HEK293T (cell line): ENCODE measurements at regions not wholly inside any gene's neighbourhood (a gene's known extent, or its start where the extent isn't known, plus 50 kb on each side); places are given as distances from the start of the nearest gene placed in this dataset.

ENCODE experiments used
- CTCF ChIA-PET: fragments of 350-600 bp; formaldehyde crosslinking; extraction: SDS; loops from one replicate; lab custom pipeline; 2021; ENCODE audit warnings: antibody characterized with exemption, inconsistent platforms; lab: Yijun Ruan, JAX
- POLR2A ChIA-PET: fragments of 350-600 bp; formaldehyde crosslinking; extraction: SDS; loops from one replicate; lab custom pipeline; 2020; ENCODE audit warnings: antibody characterized with exemption, inconsistent platforms; lab: Yijun Ruan, JAX
- DNase-seq: peaks from one replicate; pipeline ENCODE4 v3.0.0; 2012; ENCODE audit warnings: mixed read lengths; ENCODE audit errors: extremely low spot score
- ARNT ChIP-seq: fragments of 450-650 bp; IDR thresholded peaks from 2 replicates; pipeline ENCODE4 v1.6.1; 2017; ENCODE audit warnings: mild to moderate bottlenecking
- BHLHE40 ChIP-seq: fragments of 450-650 bp; IDR thresholded peaks from 2 replicates; pipeline ENCODE4 v1.6.1; 2016; ENCODE audit warnings: mild to moderate bottlenecking, moderate library complexity, borderline replicate concordance
- CTBP1 ChIP-seq: fragments of 450-650 bp; IDR thresholded peaks from 2 replicates; pipeline ENCODE4 v1.6.1; 2016; ENCODE audit warnings: borderline replicate concordance
- ELF4 ChIP-seq: fragments of 450-650 bp; IDR thresholded peaks from 2 replicates; pipeline ENCODE4 v1.6.1; 2017; ENCODE audit warnings: antibody characterized with exemption
- FOXA1 ChIP-seq: fragments of 450-650 bp; IDR thresholded peaks from 2 replicates; pipeline ENCODE4 v1.6.1; 2016; ENCODE audit warnings: mild to moderate bottlenecking
- FOXK2 ChIP-seq: fragments of 450-650 bp; IDR thresholded peaks from 2 replicates; pipeline ENCODE4 v1.6.1; 2016; ENCODE audit warnings: mild to moderate bottlenecking
- FOXM1 ChIP-seq: fragments of 450-650 bp; IDR thresholded peaks from 2 replicates; pipeline ENCODE4 v1.6.1; 2017; ENCODE audit warnings: mild to moderate bottlenecking, borderline replicate concordance
- HDGF ChIP-seq: fragments of 450-650 bp; IDR thresholded peaks from 2 replicates; pipeline ENCODE4 v1.6.1; 2017; ENCODE audit warnings: antibody characterized with exemption, borderline replicate concordance
- L3MBTL2 ChIP-seq: fragments of 450-650 bp; conservative IDR thresholded peaks from 2 replicates; pipeline ENCODE4 v1.6.1; 2016; ENCODE audit warnings: mild to moderate bottlenecking
- LEF1 ChIP-seq: fragments of 450-650 bp; IDR thresholded peaks from 2 replicates; pipeline ENCODE4 v1.6.1; 2017; ENCODE audit warnings: mild to moderate bottlenecking, borderline replicate concordance
- NFRKB ChIP-seq: fragments of 450-650 bp; IDR thresholded peaks from 2 replicates; pipeline ENCODE4 v1.6.1; 2016; ENCODE audit warnings: mild to moderate bottlenecking, moderate library complexity
- PKNOX1 ChIP-seq: fragments of 450-650 bp; IDR thresholded peaks from 2 replicates; pipeline ENCODE4 v1.6.1; 2016
- SP1 ChIP-seq: fragments of 450-650 bp; IDR thresholded peaks from 2 replicates; pipeline ENCODE4 v1.6.1; 2017
- SUZ12 ChIP-seq: fragments of 450-650 bp; IDR thresholded peaks from 2 replicates; pipeline ENCODE4 v1.6.1; 2016; ENCODE audit warnings: mild to moderate bottlenecking
- TARDBP ChIP-seq: fragments of 450-650 bp; IDR thresholded peaks from 2 replicates; pipeline ENCODE4 v1.6.1; 2016
- ZNF384 ChIP-seq: fragments of 450-650 bp; IDR thresholded peaks from 2 replicates; pipeline ENCODE4 v1.6.1; 2016

GRCh38 chr2:52347292-52347691, 1315.4 kb upstream of the NRXN1 start:
- DNase-seq: no peak
- CTCF ChIA-PET: no interaction called here
- POLR2A ChIA-PET: no interaction called here
- TF ChIP-seq HDGF: no peak
- no peak for TF ChIP-seq FOXM1
- no peak for TF ChIP-seq L3MBTL2
- no peak for TF ChIP-seq LEF1
- no peak for TF ChIP-seq TARDBP
- no peak for TF ChIP-seq PKNOX1
- no peak for TF ChIP-seq CTBP1

GRCh38 chr2:52345676-52346075, 1313.7 kb upstream of the NRXN1 start:
- DNase-seq: no peak
- TF ChIP-seq PKNOX1 (no peak), HDGF (no peak), FOXM1 (no peak), SUZ12 (no peak), NFRKB (no peak), BHLHE40 (no peak), LEF1 (no peak), CTBP1 (no peak), ZNF384 (no peak), FOXK2 (no peak), SP1 (no peak), ELF4 (no peak), L3MBTL2 (no peak), TARDBP (no peak), ARNT (no peak), FOXA1 (no peak)
- ChIA-PET CTCF (no interaction called here), POLR2A (no interaction called here)

DNA sequence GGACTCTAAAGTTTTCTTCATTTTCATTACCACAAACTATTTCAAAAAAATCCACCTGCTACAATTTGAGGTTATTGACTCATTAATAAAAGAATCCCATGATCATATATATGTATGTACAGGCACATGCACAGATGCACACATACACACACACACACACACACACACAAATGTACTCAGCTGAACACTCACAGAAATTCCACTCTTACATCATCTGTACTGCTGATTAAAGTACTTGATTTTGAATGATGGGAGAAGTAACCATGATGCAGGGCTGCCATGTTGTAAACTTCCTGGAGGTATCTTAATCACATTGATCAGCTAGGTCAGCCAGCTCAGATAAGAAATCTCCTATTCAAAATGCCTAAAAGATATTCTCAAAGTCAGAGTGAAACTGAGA, 1313.2 kb upstream of the NRXN1 start:
- CTCF ChIA-PET: no interaction called here
- POLR2A ChIA-PET: no interaction called here
- no peak for DNase-seq
- no peak for TF ChIP-seq NFRKB

DNA sequence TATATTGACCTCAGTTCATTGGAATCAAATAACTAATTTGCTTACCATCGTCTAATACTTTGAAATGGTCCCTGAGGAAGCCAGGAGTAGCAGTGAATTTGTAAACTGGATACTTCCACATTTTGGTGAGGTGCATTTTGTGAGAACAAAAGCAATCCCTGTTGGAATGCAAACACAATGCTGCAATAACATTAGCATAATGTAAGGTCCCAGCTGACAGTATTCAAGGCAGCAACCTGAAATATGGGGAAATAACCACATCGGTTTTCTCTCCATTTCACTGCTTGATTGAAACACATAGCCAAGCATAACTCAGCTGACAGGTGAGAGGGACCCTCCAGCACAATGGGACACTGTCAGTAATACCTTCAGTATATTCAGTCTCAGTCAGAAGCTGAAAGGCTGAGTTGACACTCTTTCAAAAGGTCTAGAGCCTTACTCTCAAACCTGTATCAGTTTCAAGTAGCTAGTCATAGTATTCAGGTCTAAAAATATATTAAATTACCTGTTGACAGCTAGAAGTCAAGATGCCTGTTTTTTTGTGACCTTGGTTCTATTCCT, 1311.9 kb upstream of the NRXN1 start:
- no peak for DNase-seq
- ChIA-PET CTCF (no interaction called here), POLR2A (no interaction called here)
- TF ChIP-seq L3MBTL2: no peak
- no peak for TF ChIP-seq CTBP1
- no peak for TF ChIP-seq BHLHE40
- TF ChIP-seq NFRKB: no peak
- TF ChIP-seq HDGF: no peak
- no peak for TF ChIP-seq LEF1
- TF ChIP-seq PKNOX1: no peak

DNA sequence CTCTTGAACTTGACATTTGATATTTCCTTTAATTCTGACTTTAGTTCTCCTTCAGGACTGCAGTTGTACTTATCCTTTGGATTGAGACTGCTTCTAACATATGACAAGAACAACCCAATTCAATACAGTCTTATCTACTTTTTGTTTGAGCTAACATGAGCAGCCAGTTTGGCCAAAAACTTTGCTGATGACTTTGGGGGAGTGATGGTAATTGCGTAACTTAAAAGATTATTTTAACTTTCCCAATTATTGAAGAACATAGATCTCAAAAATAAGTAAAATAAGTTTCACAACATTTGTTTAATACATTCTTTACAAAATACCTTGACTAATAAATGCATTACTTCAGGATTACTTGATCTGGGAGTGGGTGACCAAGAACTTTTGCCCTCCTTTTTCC, 1311.1 kb upstream of the NRXN1 start:
- DNase-seq: no peak
- TF ChIP-seq FOXA1 (no peak), PKNOX1 (no peak)
- ChIA-PET POLR2A (no interaction called here), CTCF (no interaction called here)

GRCh38 chr2:52342458-52342857, 1310.5 kb upstream of the NRXN1 start:
- TF ChIP-seq SP1 (no peak), FOXA1 (no peak)
- DNase-seq: no peak
- ChIA-PET CTCF (no interaction called here), POLR2A (no interaction called here)

DNA sequence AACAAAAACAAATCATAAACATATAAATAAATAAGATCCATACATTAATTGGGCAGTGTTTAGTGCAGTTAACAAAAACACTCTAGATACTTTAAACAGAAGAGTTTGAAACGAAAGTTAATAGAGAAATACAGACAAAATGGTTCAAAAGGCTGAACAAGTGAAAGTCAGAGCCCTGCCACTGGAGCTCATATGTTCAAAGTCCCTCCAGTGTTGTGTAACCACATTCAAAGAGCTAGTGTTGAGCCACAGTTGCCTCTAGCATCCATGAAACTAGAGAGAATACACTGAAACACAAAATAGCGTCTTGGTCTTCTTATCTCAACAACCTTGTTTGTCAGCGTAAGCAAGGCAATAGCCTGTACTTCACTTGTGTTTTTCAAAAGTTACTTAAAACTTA, 1309.8 kb upstream of the NRXN1 start:
- ChIA-PET CTCF (no interaction called here), POLR2A (no interaction called here)
- TF ChIP-seq L3MBTL2: no peak
- TF ChIP-seq CTBP1: no peak
- no peak for TF ChIP-seq ARNT
- no peak for TF ChIP-seq TARDBP
- TF ChIP-seq FOXA1: no peak
- no peak for TF ChIP-seq ELF4
- TF ChIP-seq SP1: no peak
- TF ChIP-seq FOXK2: no peak
- no peak for TF ChIP-seq SUZ12
- TF ChIP-seq ZNF384: no peak
- no peak for TF ChIP-seq BHLHE40
- no peak for TF ChIP-seq LEF1
- TF ChIP-seq FOXM1: no peak
- TF ChIP-seq PKNOX1: no peak
- TF ChIP-seq HDGF: no peak
- TF ChIP-seq NFRKB: no peak
- no peak for DNase-seq
